Effector CD4-positive, alpha-beta T cell (primary cell): ENCODE measurements at regions not wholly inside any gene's neighbourhood (a gene's known extent, or its start where the extent isn't known, plus 50 kb on each side); places are given as distances from the start of the nearest gene placed in this dataset.
"Not testable (repeated sequence)": the region's sequence is repeated elsewhere in the genome, so short reads cannot be mapped to it uniquely, and the experiment has no call there.

ENCODE experiments used
- DNase-seq: peaks from one replicate; pipeline ENCODE4 v3.0.0-alpha.2; 2020

- no peak for DNase-seq
These were observed 205.2 kb upstream of the DAB2 start for GRCh38 chr5:39629946-39630345.

GRCh38 chr5:39628348-39628747 is 203.6 kb upstream of the DAB2 start:
- no peak for DNase-seq

- DNase-seq = no peak
These were observed 200.1 kb upstream of the DAB2 start for GRCh38 chr5:39624890-39625289.

GRCh38 chr5:39624268-39624886 is 199.6 kb upstream of the DAB2 start:
- DNase-seq = no peak

GRCh38 chr5:39623291-39623865 is 198.6 kb upstream of the DAB2 start:
- no peak for DNase-seq

- DNase-seq = no peak
These were observed 197.5 kb upstream of the DAB2 start for GRCh38 chr5:39622281-39622680.

GRCh38 chr5:39619168-39619818 is 194.5 kb upstream of the DAB2 start:
- DNase-seq = no peak

GRCh38 chr5:39618391-39618790 is 193.6 kb upstream of the DAB2 start:
- no peak for DNase-seq

- DNase-seq = no peak
These were observed 191.4 kb upstream of the DAB2 start for GRCh38 chr5:39616131-39616530.

- DNase-seq = not testable (repeated sequence)
These were observed 186.3 kb upstream of the DAB2 start for GRCh38 chr5:39611076-39611475.

- DNase-seq = no peak
These were observed 183.2 kb upstream of the DAB2 start for GRCh38 chr5:39608024-39608423.

GRCh38 chr5:39606591-39606990 is 181.8 kb upstream of the DAB2 start:
- DNase-seq = no peak

- DNase-seq = no peak
These were observed 181.1 kb upstream of the DAB2 start for GRCh38 chr5:39605588-39606575.

GRCh38 chr5:39605145-39605544 is 180.4 kb upstream of the DAB2 start:
- DNase-seq = no peak

GRCh38 chr5:39604491-39604890 is 179.7 kb upstream of the DAB2 start:
- no peak for DNase-seq

GRCh38 chr5:39599721-39600431 is 175.1 kb upstream of the DAB2 start:
- DNase-seq = no peak

- no peak for DNase-seq
These were observed 174.0 kb upstream of the DAB2 start for GRCh38 chr5:39598661-39599248.

GRCh38 chr5:39588179-39588578 is 163.4 kb upstream of the DAB2 start:
- no peak for DNase-seq

GRCh38 chr5:39587675-39588074 is 162.9 kb upstream of the DAB2 start:
- DNase-seq = no peak

GRCh38 chr5:39586185-39586584 is 161.4 kb upstream of the DAB2 start:
- no peak for DNase-seq

- no peak for DNase-seq
These were observed 160.1 kb upstream of the DAB2 start for GRCh38 chr5:39584927-39585326.
